Activated T-cell treated with anti-CD3 and anti-CD28 coated beads, Interleukin-2, amount 50 U/mL, for 4 hours (primary cell): ENCODE measurements at regions not wholly inside any gene's neighbourhood (a gene's known extent, or its start where the extent isn't known, plus 50 kb on each side); places are given as distances from the start of the nearest gene placed in this dataset.

ENCODE experiments used
- ATAC-seq, 2 donors: fragments of 200-7000 bp; cut with Tn5 transposase; one replicate each; pipeline ENCODE4 v1.10.0; 2021
- DNase-seq: peaks from one replicate; pipeline ENCODE4 v3.0.0-alpha.2; 2020
- H3K27me3 Mint-ChIP-seq: one replicate; pipeline ENCODE4 v1.8.0; 2021; ENCODE audit warnings: low read depth, mixed read lengths
- H3K36me3 Mint-ChIP-seq: one replicate; pipeline ENCODE4 v1.8.0; 2022; ENCODE audit warnings: mixed read lengths; ENCODE audit not compliant: insufficient read depth
- H3K4me1 Mint-ChIP-seq: one replicate; pipeline ENCODE4 v1.8.0; 2021; ENCODE audit warnings: low read depth, mixed read lengths
- H3K4me3 Mint-ChIP-seq: one replicate; pipeline ENCODE4 v1.8.0; 2021; ENCODE audit warnings: mild to moderate bottlenecking, moderate library complexity, mixed read lengths
- H3K9me3 Mint-ChIP-seq: one replicate; pipeline ENCODE4 v1.8.0; 2021; ENCODE audit warnings: mixed read lengths

DNA sequence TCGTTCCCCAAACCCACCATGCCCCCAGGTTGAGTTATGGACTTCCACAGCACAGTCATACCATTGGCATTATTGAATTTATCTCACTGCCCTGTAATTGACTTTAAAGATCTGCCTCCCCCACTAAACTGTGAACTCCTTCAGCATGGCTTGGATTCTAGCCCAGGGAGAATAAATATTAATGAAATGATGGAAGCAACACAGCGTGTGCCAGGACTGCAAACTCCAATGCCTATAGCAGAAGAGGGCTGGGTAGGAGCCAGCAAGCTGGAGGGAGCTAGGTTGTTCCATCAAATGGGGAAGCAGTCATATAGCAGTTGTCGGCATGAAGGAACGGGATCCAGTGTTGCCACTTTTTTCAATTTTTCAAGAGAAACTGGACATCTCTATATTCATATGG, 69.0 kb upstream of the MSX2 start:
- no peaks in the 10 kb centered on the region for H3K9me3 Mint-ChIP-seq
- no peaks in the 10 kb centered on the region for H3K4me1 Mint-ChIP-seq
- peaks cover 11% of the 10 kb centered on the region for H3K27me3 Mint-ChIP-seq
- no peaks in the 10 kb centered on the region for H3K36me3 Mint-ChIP-seq
- ATAC-seq = no peak
- H3K4me3 Mint-ChIP-seq = no peak overlapping the region
- DNase-seq = no peak

DNA sequence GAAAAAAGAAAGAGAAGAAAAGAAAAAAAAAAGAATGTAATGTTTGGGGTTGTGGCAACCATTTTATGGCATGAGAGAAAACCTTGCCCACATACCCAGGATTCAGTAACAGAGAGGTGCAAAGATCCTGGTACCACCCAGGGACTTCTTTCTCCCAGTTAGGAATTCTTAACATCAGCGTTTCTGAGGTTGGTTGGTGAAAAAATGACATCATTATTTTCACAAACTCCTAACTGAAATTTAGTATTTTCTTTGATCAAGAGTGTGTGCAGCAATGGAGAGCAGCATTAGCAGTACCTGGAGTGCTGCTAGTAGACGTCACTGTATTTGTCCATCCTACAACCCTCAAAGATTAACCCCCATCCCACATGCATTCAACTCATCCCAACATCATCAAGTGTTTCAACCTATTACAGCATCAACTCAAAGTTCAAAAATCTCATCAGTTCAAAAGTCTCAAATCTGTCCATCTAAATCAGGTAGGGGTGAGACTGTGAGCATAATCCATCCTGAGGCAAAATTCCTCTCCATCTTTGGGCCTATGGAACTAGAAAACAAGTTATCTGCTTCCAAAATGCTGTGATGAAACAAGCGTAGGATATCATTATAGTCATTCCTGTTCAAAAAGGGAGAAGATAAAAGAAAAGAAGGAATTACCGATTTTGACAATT, 60.1 kb upstream of the MSX2 start:
- no peak overlapping the region for H3K4me3 Mint-ChIP-seq
- ATAC-seq (no peak), DNase-seq (no peak)
- H3K27me3 Mint-ChIP-seq = no peaks in the 10 kb centered on the region
- H3K4me1 Mint-ChIP-seq = no peaks in the 10 kb centered on the region
- H3K9me3 Mint-ChIP-seq = peaks cover 13% of the 10 kb centered on the region
- H3K36me3 Mint-ChIP-seq = no peaks in the 10 kb centered on the region

DNA sequence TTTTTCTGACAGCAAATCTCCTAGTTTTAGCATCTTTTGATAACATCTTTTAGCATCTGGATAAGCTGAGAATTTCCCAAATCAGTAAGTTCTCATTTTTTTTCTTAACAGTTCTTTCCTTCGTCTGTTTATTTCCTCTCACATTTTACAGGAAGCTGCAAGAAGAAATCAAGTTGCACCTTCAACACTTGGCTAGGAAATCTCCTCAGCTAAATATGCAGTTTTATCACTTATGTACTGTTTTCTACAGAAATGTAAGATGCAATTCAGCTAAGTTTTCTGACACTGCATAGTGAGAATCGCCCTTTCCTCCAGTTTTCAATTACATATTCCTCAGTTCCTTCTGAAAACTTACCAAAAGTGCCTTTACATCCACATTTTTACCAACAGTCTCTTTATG, 59.0 kb upstream of the MSX2 start:
- ATAC-seq (no peak), DNase-seq (no peak)
- no peak overlapping the region for H3K4me3 Mint-ChIP-seq
- no peaks in the 10 kb centered on the region for H3K36me3 Mint-ChIP-seq
- peaks cover 13% of the 10 kb centered on the region for H3K9me3 Mint-ChIP-seq
- H3K27me3 Mint-ChIP-seq = no peaks in the 10 kb centered on the region
- H3K4me1 Mint-ChIP-seq = no peaks in the 10 kb centered on the region

DNA sequence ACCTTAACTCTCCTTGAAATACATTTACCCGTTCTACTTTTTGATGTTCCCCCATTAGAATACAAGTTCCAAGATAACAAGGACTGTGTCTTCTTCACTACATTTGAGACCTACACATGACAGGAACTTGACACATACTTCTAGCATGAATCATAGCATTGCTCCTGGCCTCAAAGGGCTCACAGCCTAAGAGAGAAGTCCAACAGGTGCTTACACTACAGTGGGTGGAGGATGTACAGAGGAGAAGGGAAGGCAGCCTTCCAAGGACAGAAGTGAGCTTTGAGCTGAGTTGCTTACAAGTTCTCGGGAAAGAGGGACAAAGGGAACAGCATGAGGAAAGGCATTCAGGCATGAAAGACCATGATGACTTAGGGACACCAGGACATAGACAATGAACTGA, 56.9 kb upstream of the MSX2 start:
- ATAC-seq = no peak

DNA sequence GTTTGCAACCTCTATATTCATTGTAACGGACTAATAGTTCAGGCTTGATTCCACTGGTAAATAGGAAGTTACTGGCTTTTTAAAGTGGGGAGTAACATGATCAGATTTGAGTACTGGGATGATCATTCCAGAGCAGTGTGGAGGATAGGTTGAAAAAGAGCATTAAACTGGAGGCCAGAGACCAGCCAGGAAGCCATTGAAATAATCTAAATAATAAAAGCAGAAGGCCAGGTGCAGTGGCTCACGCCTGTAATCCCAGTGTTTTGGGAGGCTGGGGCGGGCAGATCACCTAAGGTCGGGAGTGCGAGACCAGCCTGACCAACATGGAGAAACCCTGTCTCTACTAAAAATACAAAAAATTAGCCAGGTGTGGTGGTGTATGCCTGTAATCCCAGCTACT, 56.0 kb upstream of the MSX2 start:
- Mint-ChIP-seq H3K4me3 (no peak overlapping the region), H3K4me1 (no peaks in the 10 kb centered on the region), H3K9me3 (peaks cover 13% of the 10 kb centered on the region), H3K27me3 (peaks cover 1% of the 10 kb centered on the region), H3K36me3 (no peaks in the 10 kb centered on the region)
- DNase-seq (no peak), ATAC-seq (no peak)

More for the DNA sequence above, 56.9 kb upstream of the MSX2 start:
- H3K27me3 Mint-ChIP-seq = peaks cover 1% of the 10 kb centered on the region
- DNase-seq = no peak
- peaks cover 13% of the 10 kb centered on the region for H3K9me3 Mint-ChIP-seq
- no peak overlapping the region for H3K4me3 Mint-ChIP-seq
- no peaks in the 10 kb centered on the region for H3K4me1 Mint-ChIP-seq
- no peaks in the 10 kb centered on the region for H3K36me3 Mint-ChIP-seq
